ENCODE measurements at regions not wholly inside any gene's neighbourhood (a gene's known extent, or its start where the extent isn't known, plus 50 kb on each side); places are given as distances from the start of the nearest gene placed in this dataset.
A peak's percentile ranks its signal among the peaks of the same experiment; 100 is the strongest.
"Not testable (repeated sequence)": the region's sequence is repeated elsewhere in the genome, so short reads cannot be mapped to it uniquely, and the experiment has no call there.

- not testable (repeated sequence) for FAIRE-seq; DNase-seq (ENCODE audit: insufficient read length)
Measured at GRCh38 chr16:29182940-29183868, 198.4 kb downstream of the LAT start.

- DNase-seq (ENCODE audit: insufficient read length) (no peak), FAIRE-seq (no peak)
- no peak for TF ChIP-seq TAF1 (IDR thresholded peaks at IDR 0.05; ENCODE audit: borderline replicate concordance, low read depth, low read length)
- TF ChIP-seq POLR2A (IDR thresholded peaks at IDR 0.05; ENCODE audit: low read depth, low read length) = no peak
- no peak for TF ChIP-seq POLR2AphosphoS5 (IDR thresholded peaks at IDR 0.05; ENCODE audit: low read depth, low read length)
Measured at GRCh38 chr16:29182501-29182900, 197.6 kb downstream of the LAT start.

GRCh38 chr16:29181921-29182411 lies 197.1 kb downstream of the LAT start:
- not testable (repeated sequence) for DNase-seq (ENCODE audit: insufficient read length); FAIRE-seq

- FAIRE-seq = not testable (repeated sequence)
Measured at GRCh38 chr16:29181254-29181780, 196.5 kb downstream of the LAT start.

GRCh38 chr16:29180206-29180600 lies 195.4 kb downstream of the LAT start:
- DNase-seq (ENCODE audit: insufficient read length); FAIRE-seq: not testable (repeated sequence)

More at GRCh38 chr16:29181254-29181780, 196.5 kb downstream of the LAT start:
- DNase-seq (ENCODE audit: insufficient read length) = not testable (repeated sequence)

GRCh38 chr16:29179401-29180205 lies 194.8 kb downstream of the LAT start:
- DNase-seq (ENCODE audit: insufficient read length); FAIRE-seq: not testable (repeated sequence)

- not testable (repeated sequence) for DNase-seq (ENCODE audit: insufficient read length); FAIRE-seq
Measured at GRCh38 chr16:29177888-29178726, 193.3 kb downstream of the LAT start.

GRCh38 chr16:29177203-29177887 lies 192.5 kb downstream of the LAT start:
- DNase-seq (ENCODE audit: insufficient read length); FAIRE-seq: not testable (repeated sequence)

- DNase-seq (ENCODE audit: insufficient read length); FAIRE-seq: not testable (repeated sequence)
Measured at GRCh38 chr16:29176822-29177202, 192.0 kb downstream of the LAT start.

GRCh38 chr16:29176154-29176470 lies 191.3 kb downstream of the LAT start:
- not testable (repeated sequence) for DNase-seq (ENCODE audit: insufficient read length); FAIRE-seq

- DNase-seq (ENCODE audit: insufficient read length); FAIRE-seq: not testable (repeated sequence)
Measured at GRCh38 chr16:29175411-29176153, 190.7 kb downstream of the LAT start.

GRCh38 chr16:29173371-29174305 lies 188.8 kb downstream of the LAT start:
- DNase-seq (ENCODE audit: insufficient read length); FAIRE-seq: not testable (repeated sequence)

GRCh38 chr16:29172098-29172724 lies 187.4 kb downstream of the LAT start:
- not testable (repeated sequence) for FAIRE-seq; DNase-seq (ENCODE audit: insufficient read length)

GRCh38 chr16:29171296-29171695 lies 186.4 kb downstream of the LAT start:
- DNase-seq (ENCODE audit: insufficient read length) = not testable (repeated sequence)
- FAIRE-seq = peak; percentile 24

- not testable (repeated sequence) for FAIRE-seq
Measured at GRCh38 chr16:29170393-29171119, 185.7 kb downstream of the LAT start.

More at GRCh38 chr16:29170393-29171119, 185.7 kb downstream of the LAT start:
- DNase-seq (ENCODE audit: insufficient read length) = not testable (repeated sequence)

Measured in GM12892 (cell line).